NCI-H446 treated with DMSO at 0.1 percent for 48 hours (cell line): ENCODE measurements at regions not wholly inside any gene's neighbourhood (a gene's known extent, or its start where the extent isn't known, plus 50 kb on each side); places are given as distances from the start of the nearest gene placed in this dataset.

Source experiments
- DNase-seq: peaks from one replicate; lab custom pipeline; 2025; lab: John Stamatoyannopoulos, UW

GRCh38 chr4:129420637-129421036 lies 324.7 kb downstream of the C4orf33 start:
- DNase-seq, result no peak

GRCh38 chr4:129422277-129422676 lies 326.3 kb downstream of the C4orf33 start:
- no peak for DNase-seq

GRCh38 chr4:129428454-129428853 lies 332.5 kb downstream of the C4orf33 start:
- DNase-seq, result peak; percentile 42

- peak; percentile 22 for DNase-seq
These were observed 333.8 kb downstream of the C4orf33 start for GRCh38 chr4:129429581-129430320.

GRCh38 chr4:129437347-129437746 lies 341.4 kb downstream of the C4orf33 start:
- no peak for DNase-seq

- no peak for DNase-seq
These were observed 342.6 kb downstream of the C4orf33 start for GRCh38 chr4:129438456-129438981.

- DNase-seq, result no peak
These were observed 350.1 kb downstream of the C4orf33 start for GRCh38 chr4:129446074-129446473.

- DNase-seq, result no peak
These were observed 357.7 kb downstream of the C4orf33 start for GRCh38 chr4:129453524-129454200.

GRCh38 chr4:129455482-129455881 lies 359.5 kb downstream of the C4orf33 start:
- DNase-seq, result no peak

- no peak for DNase-seq
These were observed 372.7 kb downstream of the C4orf33 start for GRCh38 chr4:129468624-129469023.

- DNase-seq, result no peak
These were observed 378.7 kb downstream of the C4orf33 start for GRCh38 chr4:129474698-129475097.

- DNase-seq, result no peak
These were observed 385.2 kb downstream of the C4orf33 start for GRCh38 chr4:129481107-129481506.

- DNase-seq, result no peak
These were observed 392.5 kb downstream of the C4orf33 start for GRCh38 chr4:129488427-129488826.

- DNase-seq, result no peak
These were observed 394.6 kb downstream of the C4orf33 start for GRCh38 chr4:129490516-129490915.

- DNase-seq, result no peak
These were observed 402.7 kb downstream of the C4orf33 start for GRCh38 chr4:129498626-129499025.

GRCh38 chr4:129514852-129515251 lies 418.9 kb downstream of the C4orf33 start:
- no peak for DNase-seq

GRCh38 chr4:129515356-129515755 lies 419.4 kb downstream of the C4orf33 start:
- no peak for DNase-seq

- no peak for DNase-seq
These were observed 430.9 kb downstream of the C4orf33 start for GRCh38 chr4:129526812-129527211.

GRCh38 chr4:129531253-129531652 lies 435.3 kb downstream of the C4orf33 start:
- DNase-seq, result no peak

GRCh38 chr4:129532573-129532972 lies 436.6 kb downstream of the C4orf33 start:
- no peak for DNase-seq

- no peak for DNase-seq
These were observed 447.3 kb downstream of the C4orf33 start for GRCh38 chr4:129543299-129543698.

- DNase-seq, result no peak
These were observed 449.8 kb downstream of the C4orf33 start for GRCh38 chr4:129545599-129546278.

- no peak for DNase-seq
These were observed 450.6 kb downstream of the C4orf33 start for GRCh38 chr4:129546531-129546930.
